Non-pigmented ciliary epithelial cell (primary cell): ENCODE measurements at regions not wholly inside any gene's neighbourhood (a gene's known extent, or its start where the extent isn't known, plus 50 kb on each side); places are given as distances from the start of the nearest gene placed in this dataset.
"Not testable (repeated sequence)": the region's sequence is repeated elsewhere in the genome, so short reads cannot be mapped to it uniquely, and the experiment has no call there.

ENCODE experiments used
- DNase-seq: peaks from one replicate; pipeline ENCODE4 v3.0.0-alpha.2; 2010; ENCODE audit warnings: low read depth

- not testable (repeated sequence) for DNase-seq
Measured at GRCh38 chr13:54268013-54268695, 1239.5 kb downstream of the OLFM4 start.

- DNase-seq, result no peak
Measured at GRCh38 chr13:54287062-54287764, 1258.6 kb downstream of the OLFM4 start.

GRCh38 chr13:54301085-54301484, 1272.5 kb downstream of the OLFM4 start:
- DNase-seq, result no peak

GRCh38 chr13:54305377-54305776, 1276.8 kb downstream of the OLFM4 start:
- DNase-seq, result no peak

- no peak for DNase-seq
Measured at GRCh38 chr13:54312885-54313284, 1284.3 kb downstream of the OLFM4 start.

GRCh38 chr13:54317722-54318121, 1289.1 kb downstream of the OLFM4 start:
- no peak for DNase-seq

- no peak for DNase-seq
Measured at GRCh38 chr13:54337540-54337939, 1308.9 kb downstream of the OLFM4 start.

- no peak for DNase-seq
Measured at GRCh38 chr13:54347531-54347930, 1318.9 kb downstream of the OLFM4 start.

- no peak for DNase-seq
Measured at GRCh38 chr13:54356209-54356608, 1327.6 kb downstream of the OLFM4 start.

GRCh38 chr13:54356849-54357248, 1328.2 kb downstream of the OLFM4 start:
- no peak for DNase-seq

- DNase-seq, result no peak
Measured at GRCh38 chr13:54357284-54357933, 1328.8 kb downstream of the OLFM4 start.

GRCh38 chr13:54361460-54361859, 1332.8 kb downstream of the OLFM4 start:
- DNase-seq, result no peak

- DNase-seq, result no peak
Measured at GRCh38 chr13:54366728-54367127, 1338.1 kb downstream of the OLFM4 start.

GRCh38 chr13:54367639-54368271, 1339.1 kb downstream of the OLFM4 start:
- no peak for DNase-seq

GRCh38 chr13:54368387-54368786, 1339.8 kb downstream of the OLFM4 start:
- no peak for DNase-seq

GRCh38 chr13:54373211-54373610, 1344.6 kb downstream of the OLFM4 start:
- no peak for DNase-seq

GRCh38 chr13:54379461-54379860, 1350.8 kb downstream of the OLFM4 start:
- no peak for DNase-seq

GRCh38 chr13:54383604-54384003, 1355.0 kb downstream of the OLFM4 start:
- DNase-seq, result no peak

- no peak for DNase-seq
Measured at GRCh38 chr13:54387625-54388024, 1359.0 kb downstream of the OLFM4 start.

- no peak for DNase-seq
Measured at GRCh38 chr13:54390841-54391240, 1362.2 kb downstream of the OLFM4 start.

- DNase-seq, result no peak
Measured at GRCh38 chr13:54394085-54394700, 1365.6 kb downstream of the OLFM4 start.

- DNase-seq, result no peak
Measured at GRCh38 chr13:54394908-54395307, 1366.3 kb downstream of the OLFM4 start.
